Ishikawa (cell line): ENCODE measurements at regions not wholly inside any gene's neighbourhood (a gene's known extent, or its start where the extent isn't known, plus 50 kb on each side); places are given as distances from the start of the nearest gene placed in this dataset.

ENCODE experiments used
- CEBPB ChIP-seq: IDR thresholded peaks from 2 replicates; pipeline ENCODE4 v1.6.1; 2012
- CREB1 ChIP-seq: IDR thresholded peaks from 2 replicates; pipeline ENCODE4 v1.6.1; 2012; ENCODE audit warnings: low read depth
- EP300 ChIP-seq: IDR thresholded peaks from 2 replicates; pipeline ENCODE4 v1.6.1; 2012; ENCODE audit warnings: borderline replicate concordance
- FOXM1 ChIP-seq: IDR thresholded peaks from 2 replicates; pipeline ENCODE4 v1.6.1; 2012; ENCODE audit warnings: low read depth, borderline replicate concordance
- NFIC ChIP-seq: IDR thresholded peaks from 2 replicates; pipeline ENCODE4 v1.6.1; 2012
- REST ChIP-seq: IDR thresholded peaks from 2 replicates; pipeline ENCODE4 v1.6.1; 2012; ENCODE audit warnings: low read depth, mild to moderate bottlenecking
- TAF1 ChIP-seq: IDR thresholded peaks from 2 replicates; pipeline ENCODE4 v1.6.1; 2012; ENCODE audit warnings: low read depth, mild to moderate bottlenecking
- YY1 ChIP-seq: IDR thresholded peaks from 2 replicates; pipeline ENCODE4 v1.6.1; 2012; ENCODE audit warnings: low read depth

DNA sequence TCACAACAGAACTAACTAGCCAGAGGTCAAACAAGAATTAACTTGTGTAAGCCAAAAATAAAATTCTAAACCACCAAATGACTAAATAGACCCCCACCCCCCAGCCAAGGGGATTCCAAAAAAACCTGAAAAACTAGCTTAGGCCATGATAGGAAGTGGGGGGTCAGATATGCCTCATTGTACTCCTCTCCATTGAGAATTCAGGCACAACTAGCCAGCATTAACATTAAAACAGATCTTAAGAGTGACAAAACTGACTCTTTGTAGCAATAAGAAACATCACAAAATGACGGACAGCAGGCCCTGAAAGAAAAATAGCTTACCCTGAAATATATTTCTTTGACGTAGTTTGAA is 103.0 kb upstream of the ETV3 start:
- TF ChIP-seq FOXM1: no peak
- TF ChIP-seq CREB1: no peak
- TF ChIP-seq EP300: no peak
- no peak for TF ChIP-seq NFIC
- TF ChIP-seq REST: no peak
- no peak for TF ChIP-seq YY1
- no peak for TF ChIP-seq TAF1
- no peak for TF ChIP-seq CEBPB
